NCI-H2107 (cell line): ENCODE measurements at regions not wholly inside any gene's neighbourhood (a gene's known extent, or its start where the extent isn't known, plus 50 kb on each side); places are given as distances from the start of the nearest gene placed in this dataset.

Experiments
- DNase-seq: peaks from one replicate; lab custom pipeline; 2025; lab: John Stamatoyannopoulos, UW

GRCh38 chr13:111909971-111910671 lies 156.8 kb upstream of the SOX1 start:
- DNase-seq = no peak

GRCh38 chr13:111911121-111911720 lies 155.7 kb upstream of the SOX1 start:
- no peak for DNase-seq

- no peak for DNase-seq
Measured at GRCh38 chr13:111911754-111912452, 155.0 kb upstream of the SOX1 start.

- DNase-seq = no peak
Measured at GRCh38 chr13:111912453-111912866, 154.5 kb upstream of the SOX1 start.

GRCh38 chr13:111912991-111913760 lies 153.8 kb upstream of the SOX1 start:
- DNase-seq = no peak

GRCh38 chr13:111913761-111914140 lies 153.2 kb upstream of the SOX1 start:
- no peak for DNase-seq

GRCh38 chr13:111914241-111915103 lies 152.5 kb upstream of the SOX1 start:
- no peak for DNase-seq

GRCh38 chr13:111915104-111915551 lies 151.8 kb upstream of the SOX1 start:
- no peak for DNase-seq

- DNase-seq = no peak
Measured at GRCh38 chr13:111916201-111916600, 150.7 kb upstream of the SOX1 start.

- no peak for DNase-seq
Measured at GRCh38 chr13:111917086-111917485, 149.9 kb upstream of the SOX1 start.

GRCh38 chr13:111917901-111918300 lies 149.0 kb upstream of the SOX1 start:
- DNase-seq = no peak

GRCh38 chr13:111919286-111919685 lies 147.7 kb upstream of the SOX1 start:
- DNase-seq = no peak

GRCh38 chr13:111919849-111920248 lies 147.1 kb upstream of the SOX1 start:
- DNase-seq = peak; percentile 53

- DNase-seq = no peak
Measured at GRCh38 chr13:111920306-111920931, 146.5 kb upstream of the SOX1 start.

GRCh38 chr13:111920932-111921705 lies 145.8 kb upstream of the SOX1 start:
- DNase-seq = no peak

GRCh38 chr13:111922086-111922485 lies 144.9 kb upstream of the SOX1 start:
- no peak for DNase-seq

- DNase-seq = no peak
Measured at GRCh38 chr13:111923439-111923838, 143.5 kb upstream of the SOX1 start.

- DNase-seq = no peak
Measured at GRCh38 chr13:111923991-111924677, 142.8 kb upstream of the SOX1 start.

GRCh38 chr13:111924678-111925075 lies 142.3 kb upstream of the SOX1 start:
- DNase-seq = no peak
